HCT116 (cell line): ENCODE measurements at regions not wholly inside any gene's neighbourhood (a gene's known extent, or its start where the extent isn't known, plus 50 kb on each side); places are given as distances from the start of the nearest gene placed in this dataset.

Experiments used
- POLR2A ChIP-seq: IDR thresholded peaks from 2 replicates; pipeline ENCODE4 v1.7.0; 2011; ENCODE audit warnings: borderline replicate concordance; ENCODE audit not compliant: insufficient read depth, insufficient read length; ENCODE audit errors: extremely low read depth
- POLR2AphosphoS5 ChIP-seq: IDR thresholded peaks from 2 replicates; pipeline ENCODE4 v1.6.1; 2011; ENCODE audit warnings: mild to moderate bottlenecking, low read depth, low read length, moderate library complexity
- SIN3A ChIP-seq: IDR thresholded peaks from 2 replicates; pipeline ENCODE4 v1.6.1; 2012; ENCODE audit warnings: low read depth
- SP1 ChIP-seq: IDR thresholded peaks from 2 replicates; pipeline ENCODE4 v1.6.1; 2012; ENCODE audit warnings: low read depth
- ZNF274 ChIP-seq: fragments of 200-500 bp; sonication (Bioruptor generic); IDR thresholded peaks from 2 replicates; pipeline ENCODE4 v1.6.1; 2014; ENCODE audit warnings: mild to moderate bottlenecking, low read depth, low read length, inconsistent platforms
- TF ChIP-seq, protein P1 (sequence below), 3 experiments: fragments of 200-600 bp in 1 of 3; sonication (generic) in 1 of 3; IDR thresholded peaks in 2 of 3; conservative IDR thresholded peaks in 1 of 3; 2 replicates each; pipeline ENCODE4 v1.5.1; 2012 to 2017; ENCODE audit warnings: low read depth in 2 of 3, low read length in 2 of 3, antibody characterized with exemption in 1 of 3, borderline replicate concordance in 1 of 3, control low read depth in 1 of 3, mild to moderate bottlenecking in 1 of 3, mixed read lengths in 1 of 3, mixed run types in 1 of 3, moderate library complexity in 1 of 3; ENCODE audit not compliant: insufficient read depth in 1 of 3
- TF ChIP-seq, protein P2 (sequence below): IDR thresholded peaks from 2 replicates; pipeline ENCODE4 v1.6.1; 2012

DNA sequence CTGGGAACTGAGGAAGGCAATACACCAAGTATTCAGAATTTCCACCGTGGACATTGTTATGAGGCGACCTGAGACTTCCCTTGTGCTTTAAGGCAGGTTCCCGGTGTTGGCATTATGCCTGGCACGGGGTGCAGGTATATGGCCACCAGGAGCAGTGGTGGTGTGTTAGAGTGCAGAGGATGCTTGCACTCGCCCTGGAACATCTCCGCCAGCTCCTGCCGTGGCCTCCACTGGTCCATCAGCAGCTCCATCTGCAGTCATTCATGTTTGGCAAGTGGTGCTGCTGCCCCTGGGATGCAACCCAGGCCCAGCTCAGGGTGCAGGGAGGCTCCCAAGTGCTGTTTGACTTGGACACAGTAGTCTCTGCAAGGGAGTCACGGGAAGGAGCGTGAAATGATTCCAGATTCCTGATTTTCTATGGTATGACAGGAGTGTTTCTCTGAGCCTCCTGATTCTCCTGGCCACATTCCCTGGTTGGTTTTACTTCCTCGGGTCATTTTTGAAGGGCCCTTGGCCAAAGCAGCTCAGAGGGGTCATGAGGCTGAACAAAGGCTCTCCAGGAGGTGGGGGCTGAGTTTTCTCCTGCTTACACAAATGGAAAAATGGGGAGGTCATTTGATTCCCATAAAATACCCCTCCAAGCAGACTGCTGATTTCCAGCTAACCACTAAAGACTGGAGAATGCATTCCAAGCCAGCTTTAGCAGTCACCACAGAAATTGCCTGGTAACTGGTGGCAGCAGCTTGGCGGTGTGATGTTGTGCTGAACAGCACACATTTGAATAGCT lies 60.4 kb upstream of the PSEN2 start:
- TF ChIP-seq, protein P1, sequence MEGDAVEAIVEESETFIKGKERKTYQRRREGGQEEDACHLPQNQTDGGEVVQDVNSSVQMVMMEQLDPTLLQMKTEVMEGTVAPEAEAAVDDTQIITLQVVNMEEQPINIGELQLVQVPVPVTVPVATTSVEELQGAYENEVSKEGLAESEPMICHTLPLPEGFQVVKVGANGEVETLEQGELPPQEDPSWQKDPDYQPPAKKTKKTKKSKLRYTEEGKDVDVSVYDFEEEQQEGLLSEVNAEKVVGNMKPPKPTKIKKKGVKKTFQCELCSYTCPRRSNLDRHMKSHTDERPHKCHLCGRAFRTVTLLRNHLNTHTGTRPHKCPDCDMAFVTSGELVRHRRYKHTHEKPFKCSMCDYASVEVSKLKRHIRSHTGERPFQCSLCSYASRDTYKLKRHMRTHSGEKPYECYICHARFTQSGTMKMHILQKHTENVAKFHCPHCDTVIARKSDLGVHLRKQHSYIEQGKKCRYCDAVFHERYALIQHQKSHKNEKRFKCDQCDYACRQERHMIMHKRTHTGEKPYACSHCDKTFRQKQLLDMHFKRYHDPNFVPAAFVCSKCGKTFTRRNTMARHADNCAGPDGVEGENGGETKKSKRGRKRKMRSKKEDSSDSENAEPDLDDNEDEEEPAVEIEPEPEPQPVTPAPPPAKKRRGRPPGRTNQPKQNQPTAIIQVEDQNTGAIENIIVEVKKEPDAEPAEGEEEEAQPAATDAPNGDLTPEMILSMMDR (IDR thresholded peaks at IDR 0.05 in 2 of 3, conservative IDR thresholded peaks at IDR 0.05 in 1 of 3; ENCODE audit: borderline replicate concordance in 1 of 3, insufficient read depth in 1 of 3, low read depth in 2 of 3, low read length in 2 of 3): no peak
- TF ChIP-seq SP1 (no peak), ZNF274 (no peak), POLR2A (no peak), SIN3A (no peak), POLR2AphosphoS5 (no peak)
- TF ChIP-seq, protein P2, sequence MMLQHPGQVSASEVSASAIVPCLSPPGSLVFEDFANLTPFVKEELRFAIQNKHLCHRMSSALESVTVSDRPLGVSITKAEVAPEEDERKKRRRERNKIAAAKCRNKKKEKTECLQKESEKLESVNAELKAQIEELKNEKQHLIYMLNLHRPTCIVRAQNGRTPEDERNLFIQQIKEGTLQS: no peak
